Retina (tissue), 1 donor: ENCODE measurements at regions not wholly inside any gene's neighbourhood (a gene's known extent, or its start where the extent isn't known, plus 50 kb on each side); places are given as distances from the start of the nearest gene placed in this dataset.
A peak's percentile ranks its signal among the peaks of the same experiment; 100 is the strongest.
"Not testable (repeated sequence)": the region's sequence is repeated elsewhere in the genome, so short reads cannot be mapped to it uniquely, and the experiment has no call there.

ENCODE experiments used
- DNase-seq: peaks from one replicate; pipeline ENCODE4 v3.0.0-alpha.2; 2016

DNA sequence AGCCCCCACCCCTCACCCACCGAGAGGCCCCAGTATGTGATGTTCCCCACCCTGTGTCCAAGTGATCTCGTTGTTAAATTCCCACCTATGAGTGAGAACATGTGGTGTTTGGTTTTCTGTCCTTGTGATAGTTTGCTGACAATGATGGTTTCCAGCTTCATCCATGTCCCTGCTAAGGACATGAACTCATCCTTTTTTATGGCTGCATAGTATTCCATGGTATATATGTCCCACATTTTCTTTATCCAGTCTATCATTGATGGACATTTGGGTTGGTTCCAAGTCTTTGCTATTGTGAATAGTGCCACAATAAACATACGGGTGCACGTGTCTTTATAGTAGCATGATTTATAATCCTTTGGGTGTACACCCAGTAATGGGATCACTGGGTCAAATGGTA, 79.2 kb downstream of the PXDC1 start:
- DNase-seq: not testable (repeated sequence)

DNA sequence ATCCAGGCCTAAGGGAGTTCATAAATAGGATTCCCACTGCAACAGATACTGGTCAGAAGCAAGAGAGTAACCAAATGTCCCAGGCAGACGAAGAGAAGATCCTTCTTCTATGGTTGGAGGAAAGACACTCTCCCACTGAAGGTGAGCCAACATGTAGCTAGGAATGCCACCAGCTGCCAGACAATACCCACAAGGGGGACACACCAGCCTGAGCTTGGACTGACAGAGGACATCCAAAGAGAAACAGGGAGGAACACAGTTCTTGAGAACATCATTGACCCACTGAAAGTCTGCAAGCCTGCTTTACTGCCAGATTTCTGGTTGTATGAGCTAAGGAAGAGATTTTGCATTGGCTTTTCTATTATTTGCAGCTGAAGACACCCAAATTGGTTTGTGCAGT, 80.1 kb downstream of the PXDC1 start:
- DNase-seq: no peak

DNA sequence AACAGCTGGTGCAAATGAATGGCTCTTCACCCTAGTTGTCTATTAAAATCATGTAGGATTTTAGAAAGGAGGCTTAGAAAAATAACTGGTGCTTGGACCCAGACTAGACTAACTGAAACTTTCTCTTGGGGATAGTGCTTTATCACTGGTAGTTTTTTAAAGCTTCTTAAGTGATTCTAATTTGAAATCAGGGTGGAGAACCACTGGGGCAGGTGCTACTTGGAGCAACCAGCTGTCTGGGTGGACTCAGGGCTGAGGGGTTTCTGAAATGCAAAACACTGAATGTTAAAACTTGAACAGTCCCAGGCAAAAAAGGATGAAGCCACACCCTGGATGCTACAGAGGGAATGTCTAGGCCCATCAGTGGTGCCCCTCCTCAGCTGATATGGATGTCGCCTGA, 81.2 kb downstream of the PXDC1 start:
- DNase-seq: no peak

GRCh38 chr6:3669916-3670315, 81.6 kb downstream of the PXDC1 start:
- no peak for DNase-seq

DNA sequence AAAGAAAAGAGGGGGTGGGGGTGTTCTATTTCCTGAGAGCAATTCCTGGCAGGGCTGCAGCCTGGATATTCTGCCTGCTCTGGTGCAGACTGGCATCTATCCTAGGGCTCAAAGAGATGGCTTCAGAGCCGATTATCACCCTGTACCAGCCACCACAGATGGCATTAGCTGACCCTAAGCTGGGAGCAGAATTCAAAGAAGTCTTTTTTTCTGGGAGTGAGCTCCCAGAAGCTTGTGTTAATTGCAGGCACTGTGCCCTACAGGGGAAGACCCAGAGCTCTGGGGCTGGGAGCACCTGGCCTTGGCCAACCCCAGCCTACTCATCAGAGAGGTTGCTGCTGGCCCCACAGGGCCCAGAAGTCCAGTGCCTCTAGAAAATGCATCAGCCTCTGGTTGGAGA, 85.9 kb downstream of the PXDC1 start:
- DNase-seq: no peak

DNA sequence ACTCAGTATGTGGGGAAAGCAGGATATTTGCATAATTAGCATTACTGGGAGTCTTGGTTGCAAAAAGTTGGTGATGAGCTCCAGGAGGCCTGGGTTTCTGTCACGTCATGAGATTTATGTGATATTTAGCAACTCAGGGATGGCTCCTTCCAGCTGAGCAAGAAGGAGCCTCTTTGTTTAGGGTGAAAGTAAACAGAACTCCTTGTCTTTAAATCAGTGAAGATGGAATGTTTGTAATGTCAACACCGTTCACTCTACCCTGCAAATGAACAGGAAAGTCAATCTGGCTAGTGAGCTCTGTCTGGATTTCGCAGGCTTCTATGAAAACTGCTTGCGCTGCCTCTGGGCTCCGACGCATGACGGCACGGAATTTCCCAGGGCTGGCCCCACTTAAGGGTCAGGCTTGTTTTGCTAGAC, 86.9 kb downstream of the PXDC1 start:
- DNase-seq: no peak

- no peak for DNase-seq
These were observed 87.7 kb downstream of the PXDC1 start for GRCh38 chr6:3663811-3664210.

DNA sequence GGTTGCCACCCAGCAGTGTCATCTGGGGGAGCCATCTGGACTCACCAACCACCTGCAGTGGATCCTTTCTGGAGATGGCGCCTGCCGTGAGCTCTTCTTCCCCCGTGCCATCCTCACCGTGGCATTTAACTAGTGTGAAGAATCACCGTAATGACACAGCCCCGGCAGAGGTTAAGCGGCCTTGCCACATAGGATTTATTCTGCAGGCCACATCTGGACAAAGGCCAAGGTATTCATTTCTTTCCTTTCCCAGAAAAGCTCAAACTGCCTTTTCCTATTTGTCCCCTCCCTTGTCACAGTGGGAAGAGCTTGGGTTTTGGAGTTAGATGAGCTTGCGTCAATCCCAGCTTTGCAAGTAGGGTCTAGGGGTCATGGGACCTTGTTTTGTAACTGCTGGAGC, 88.4 kb downstream of the PXDC1 start:
- DNase-seq: no peak

GRCh38 chr6:3661390-3661789, 90.1 kb downstream of the PXDC1 start:
- no peak for DNase-seq

DNA sequence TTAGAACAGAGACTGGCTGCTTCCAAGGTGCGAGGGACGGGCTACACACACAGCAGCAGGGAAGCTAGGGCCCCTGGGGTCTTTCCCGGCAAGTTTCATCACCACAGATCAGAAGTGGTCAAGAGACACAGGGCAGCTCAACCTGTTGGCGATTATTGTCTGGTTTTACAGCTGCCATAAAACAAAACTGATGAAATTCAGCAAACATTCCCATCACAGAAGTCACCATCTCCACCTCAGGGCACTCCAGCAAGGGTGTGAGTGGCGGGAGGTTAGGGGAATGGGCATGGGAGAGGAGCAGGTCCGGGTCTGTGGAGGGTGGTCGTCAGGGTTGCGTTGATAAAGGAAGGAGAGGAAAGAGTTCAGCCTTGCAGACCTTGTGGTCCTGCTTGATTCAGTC, 91.0 kb downstream of the PXDC1 start:
- DNase-seq: no peak

- no peak for DNase-seq
These were observed 91.8 kb downstream of the PXDC1 start for GRCh38 chr6:3659748-3660147.

DNA sequence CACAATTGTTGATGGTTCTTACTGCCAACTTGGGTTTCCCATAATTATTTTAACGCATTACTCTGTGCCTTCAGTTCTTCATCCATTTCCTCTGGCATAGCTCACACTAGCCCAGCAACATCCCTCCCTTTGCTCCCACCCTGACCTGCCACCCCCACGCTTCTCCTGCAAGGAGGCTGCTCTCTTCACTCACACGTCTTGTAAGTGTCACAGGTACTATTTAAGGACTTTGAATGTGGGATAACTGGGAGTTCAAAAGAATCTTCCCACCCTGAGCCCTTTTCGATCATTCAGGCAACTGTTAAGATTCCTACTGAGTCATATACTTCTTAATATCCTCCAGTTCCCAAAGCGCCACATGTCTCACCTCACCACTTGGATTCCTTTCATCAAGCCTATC, 95.4 kb downstream of the PXDC1 start:
- no peak for DNase-seq

- no peak for DNase-seq
These were observed 96.6 kb downstream of the PXDC1 start for GRCh38 chr6:3654898-3655297.

- DNase-seq: no peak
These were observed 97.1 kb downstream of the PXDC1 start for GRCh38 chr6:3654436-3654835.

DNA sequence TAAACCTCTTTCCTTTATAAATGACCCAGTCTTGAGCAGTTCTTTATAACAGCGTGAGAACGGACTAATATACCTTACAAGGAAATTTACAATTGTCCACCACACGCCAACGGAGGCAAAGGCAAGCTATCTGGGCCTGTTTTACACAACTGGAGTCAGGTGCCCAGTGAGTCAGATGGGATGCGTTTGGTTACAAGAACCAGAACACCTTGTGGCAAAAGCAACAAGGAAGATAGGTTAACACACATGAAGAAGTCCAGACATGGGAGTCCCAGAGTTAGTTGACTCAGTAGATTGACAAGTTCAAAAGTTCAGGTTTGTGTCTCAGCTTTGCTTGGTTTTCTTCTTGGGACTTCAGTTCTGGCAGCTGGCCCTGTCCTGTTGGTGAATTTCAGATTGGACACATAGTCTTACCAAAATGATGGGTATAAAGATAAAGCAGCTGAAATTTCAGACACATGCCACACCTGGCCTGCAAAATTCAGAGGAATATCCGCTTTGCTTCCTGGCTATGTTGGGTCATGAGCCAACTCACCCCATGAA, 97.9 kb downstream of the PXDC1 start:
- DNase-seq: no peak

- DNase-seq: no peak
These were observed 99.7 kb downstream of the PXDC1 start for GRCh38 chr6:3651698-3652229.

DNA sequence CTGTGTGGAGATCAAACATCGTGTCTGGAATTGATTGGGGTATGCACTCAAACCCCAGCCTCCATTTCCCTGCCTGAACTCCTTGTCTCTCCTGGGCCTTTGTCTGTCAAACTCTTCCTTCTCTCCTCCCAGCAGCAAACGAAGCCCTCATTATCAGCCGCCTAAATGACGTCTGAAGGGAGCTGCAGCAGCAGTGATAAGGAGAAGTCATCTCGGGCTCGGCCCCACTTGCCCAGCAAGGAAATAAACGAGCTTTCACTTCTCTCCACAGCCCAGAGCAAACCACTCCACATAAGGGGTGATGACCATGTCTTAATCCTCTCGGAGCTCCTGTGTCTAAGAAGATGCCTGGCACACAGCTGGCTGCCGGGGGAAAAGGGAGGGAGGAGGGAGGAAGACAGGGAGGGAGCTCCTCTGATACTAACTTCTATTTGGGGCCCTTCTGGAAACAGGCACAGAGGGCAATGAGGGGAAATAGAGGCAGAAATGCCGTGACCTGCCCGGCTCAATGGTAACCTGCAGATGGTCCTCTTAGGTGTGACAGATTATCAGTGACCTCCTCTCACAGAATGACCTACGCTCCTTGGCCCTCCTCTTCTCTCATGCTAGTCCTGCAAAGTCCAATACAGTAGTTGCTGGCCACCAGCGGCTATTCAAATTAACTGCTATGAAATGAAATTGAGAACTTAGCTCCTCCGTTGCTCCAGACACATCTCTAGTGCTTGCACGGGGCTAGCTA, 100.4 kb downstream of the PXDC1 start:
- no peak for DNase-seq

GRCh38 chr6:3650076-3650958, 101.2 kb downstream of the PXDC1 start:
- no peak for DNase-seq

DNA sequence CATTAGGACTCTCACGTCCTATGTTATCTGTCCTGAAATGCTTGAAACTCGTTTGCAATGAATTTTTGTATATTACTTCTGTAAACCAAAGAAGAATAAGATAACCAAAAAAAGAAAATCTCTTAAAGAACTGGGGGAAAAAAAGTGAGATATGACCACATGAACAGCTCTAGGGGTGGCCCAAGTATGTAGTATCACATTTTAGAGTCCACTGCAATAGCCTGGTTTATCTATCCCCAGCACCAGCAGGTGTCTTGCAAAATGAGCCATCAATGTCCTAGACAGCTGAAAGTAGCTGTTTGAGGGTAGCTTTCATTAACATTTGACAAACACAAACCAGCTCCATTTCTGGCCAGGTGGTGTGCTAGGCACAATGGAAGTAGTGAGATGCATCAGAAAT, 102.8 kb downstream of the PXDC1 start:
- no peak for DNase-seq

GRCh38 chr6:3646616-3647362, 104.7 kb downstream of the PXDC1 start:
- no peak for DNase-seq

DNA sequence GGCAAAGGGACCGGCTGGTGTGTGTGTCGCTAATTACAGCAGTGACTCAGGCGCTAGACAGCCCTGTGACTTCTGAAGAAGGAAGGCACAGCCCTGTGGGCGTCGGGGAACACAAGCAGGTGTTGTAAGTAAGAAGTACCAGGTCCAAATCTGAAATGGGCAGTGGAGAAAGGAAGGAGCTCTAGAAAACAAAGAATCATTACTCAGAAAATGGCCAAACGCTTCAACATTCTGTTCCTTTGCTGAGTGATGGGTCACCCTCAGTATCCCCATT, 106.8 kb downstream of the PXDC1 start:
- DNase-seq: no peak

DNA sequence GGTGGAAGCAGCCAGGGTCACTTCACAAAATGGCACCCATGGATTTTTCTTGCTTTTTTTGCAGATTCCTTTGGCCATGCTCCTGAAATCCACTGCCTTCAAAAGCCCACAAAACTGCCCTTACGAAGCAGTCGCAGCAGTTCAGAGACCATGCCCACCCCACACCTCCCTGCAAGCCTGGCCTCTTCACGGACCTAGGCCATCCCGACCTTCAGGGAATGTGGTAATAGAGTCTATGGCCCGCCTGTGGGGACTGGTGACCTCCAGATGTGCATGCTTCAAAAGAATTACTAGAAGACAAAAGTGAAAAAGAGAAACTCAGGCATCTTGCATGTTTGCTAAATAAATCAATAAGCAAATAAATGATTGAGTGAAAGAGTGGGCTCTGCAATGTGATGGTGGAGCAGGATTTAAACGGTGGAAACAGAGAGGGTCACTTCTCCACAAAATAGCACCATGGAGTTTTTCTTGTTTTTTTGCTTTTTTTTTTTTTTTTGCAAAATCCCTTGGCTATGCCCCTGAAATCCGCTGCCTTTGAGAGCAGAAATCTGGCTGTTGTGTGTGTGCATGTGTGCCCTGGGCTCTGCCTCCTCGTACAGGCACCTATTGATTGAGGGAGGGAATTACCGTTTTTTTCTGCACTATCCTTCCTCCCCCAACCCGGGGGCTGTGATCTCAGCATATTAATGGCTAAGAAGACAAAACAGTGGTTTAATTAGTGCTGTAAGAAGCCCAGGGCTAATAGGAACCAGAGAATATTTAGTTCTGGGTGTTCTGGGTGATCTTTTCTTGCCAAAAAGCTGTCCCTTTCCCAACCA, 107.4 kb downstream of the PXDC1 start:
- DNase-seq: peak; percentile 46
